GM12872 (cell line): ENCODE measurements at regions not wholly inside any gene's neighbourhood (a gene's known extent, or its start where the extent isn't known, plus 50 kb on each side); places are given as distances from the start of the nearest gene placed in this dataset.

Source experiments
- CTCF ChIP-seq: IDR thresholded peaks from 3 replicates; pipeline ENCODE4 v1.5.1; 2011; ENCODE audit warnings: low read depth, mild to moderate bottlenecking, low read length, moderate library complexity; ENCODE audit not compliant: insufficient read depth

GRCh38 chr15:96273317-96274086 lies 57.0 kb upstream of the NR2F2 start:
- TF ChIP-seq CTCF = no peak

- no peak for TF ChIP-seq CTCF
These were observed 56.4 kb upstream of the NR2F2 start for GRCh38 chr15:96274087-96274440.

- no peak for TF ChIP-seq CTCF
These were observed 55.8 kb upstream of the NR2F2 start for GRCh38 chr15:96274698-96275097.

- TF ChIP-seq CTCF = no peak
These were observed 53.9 kb upstream of the NR2F2 start for GRCh38 chr15:96276438-96277210.
